ENCODE measurements at regions not wholly inside any gene's neighbourhood (a gene's known extent, or its start where the extent isn't known, plus 50 kb on each side); places are given as distances from the start of the nearest gene placed in this dataset.
A peak's percentile ranks its signal among the peaks of the same experiment; 100 is the strongest.

DNA sequence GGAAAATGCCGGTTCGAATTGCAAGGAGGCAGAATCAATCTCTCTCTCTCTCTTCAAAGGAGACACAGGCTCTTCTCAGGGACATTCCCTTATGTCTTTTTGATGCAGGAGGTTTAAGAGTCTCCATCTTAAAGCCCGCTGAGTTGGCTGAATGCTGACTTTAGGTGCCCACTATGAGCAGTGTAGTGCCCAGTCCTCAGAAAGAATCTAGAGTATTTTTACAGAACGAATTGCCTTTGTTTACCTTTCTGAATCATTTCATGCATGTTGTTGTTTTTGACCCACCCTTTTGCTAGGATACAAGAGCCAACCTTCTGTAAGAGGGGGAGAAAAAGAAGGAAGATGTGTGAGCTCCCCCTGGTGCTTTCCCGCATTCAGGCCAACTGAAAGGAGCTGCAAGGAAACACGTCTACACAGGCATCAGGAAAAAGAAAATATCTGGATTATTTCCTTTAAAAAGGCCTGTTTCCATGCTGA is 193.5 kb upstream of the TCF4 start:
- Histone ChIP-seq H3K4me3 (ENCODE audit: low read depth, low read length) (no peak overlapping the region), H3K27me3 (ENCODE audit: insufficient read depth, low read depth, severe bottlenecking) (peaks cover 14% of the 10 kb centered on the region), H3K9me3 (ENCODE audit: severe bottlenecking) (no peaks in the 10 kb centered on the region), H3K27ac (no peak overlapping the region), H3K36me3 (no peaks in the 10 kb centered on the region)
- DNase-seq = peak; percentile 76
- TF ChIP-seq, protein P1, sequence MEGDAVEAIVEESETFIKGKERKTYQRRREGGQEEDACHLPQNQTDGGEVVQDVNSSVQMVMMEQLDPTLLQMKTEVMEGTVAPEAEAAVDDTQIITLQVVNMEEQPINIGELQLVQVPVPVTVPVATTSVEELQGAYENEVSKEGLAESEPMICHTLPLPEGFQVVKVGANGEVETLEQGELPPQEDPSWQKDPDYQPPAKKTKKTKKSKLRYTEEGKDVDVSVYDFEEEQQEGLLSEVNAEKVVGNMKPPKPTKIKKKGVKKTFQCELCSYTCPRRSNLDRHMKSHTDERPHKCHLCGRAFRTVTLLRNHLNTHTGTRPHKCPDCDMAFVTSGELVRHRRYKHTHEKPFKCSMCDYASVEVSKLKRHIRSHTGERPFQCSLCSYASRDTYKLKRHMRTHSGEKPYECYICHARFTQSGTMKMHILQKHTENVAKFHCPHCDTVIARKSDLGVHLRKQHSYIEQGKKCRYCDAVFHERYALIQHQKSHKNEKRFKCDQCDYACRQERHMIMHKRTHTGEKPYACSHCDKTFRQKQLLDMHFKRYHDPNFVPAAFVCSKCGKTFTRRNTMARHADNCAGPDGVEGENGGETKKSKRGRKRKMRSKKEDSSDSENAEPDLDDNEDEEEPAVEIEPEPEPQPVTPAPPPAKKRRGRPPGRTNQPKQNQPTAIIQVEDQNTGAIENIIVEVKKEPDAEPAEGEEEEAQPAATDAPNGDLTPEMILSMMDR (IDR thresholded peaks at IDR 0.05; ENCODE audit: low read depth, low read length) = peak; percentile 87

DNA sequence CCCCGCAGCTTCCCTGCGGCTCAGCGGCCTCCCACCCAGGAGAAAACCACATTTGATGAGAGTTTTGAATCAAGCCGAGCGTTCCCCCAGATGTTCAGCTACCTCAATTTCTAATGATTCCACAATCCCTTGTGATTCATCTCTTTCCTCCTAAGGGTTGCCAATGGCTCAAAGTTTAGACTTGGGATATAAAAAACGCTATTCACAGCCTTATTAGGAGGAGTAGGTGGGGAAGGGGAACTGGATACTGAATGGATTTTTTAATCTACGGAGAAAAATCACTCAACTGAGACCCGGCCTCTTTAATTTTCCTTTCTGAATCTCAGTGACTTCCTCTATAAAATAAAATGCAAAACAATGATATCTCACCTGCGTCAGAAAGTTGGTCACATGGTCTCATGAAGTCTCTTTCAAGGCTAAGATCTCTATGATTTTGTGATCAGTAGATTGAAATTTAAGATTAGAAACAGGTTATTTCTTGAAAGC is 192.6 kb upstream of the TCF4 start:
- Histone ChIP-seq H3K9me3 (ENCODE audit: severe bottlenecking) (no peaks in the 10 kb centered on the region), H3K4me3 (ENCODE audit: low read depth, low read length) (peak overlapping the region; percentile 63), H3K27ac (no peak overlapping the region), H3K36me3 (no peaks in the 10 kb centered on the region), H3K27me3 (ENCODE audit: insufficient read depth, low read depth, severe bottlenecking) (peaks cover 14% of the 10 kb centered on the region)
- TF ChIP-seq, protein P1 (IDR thresholded peaks at IDR 0.05; ENCODE audit: low read depth, low read length) = no peak
- DNase-seq = no peak

DNA sequence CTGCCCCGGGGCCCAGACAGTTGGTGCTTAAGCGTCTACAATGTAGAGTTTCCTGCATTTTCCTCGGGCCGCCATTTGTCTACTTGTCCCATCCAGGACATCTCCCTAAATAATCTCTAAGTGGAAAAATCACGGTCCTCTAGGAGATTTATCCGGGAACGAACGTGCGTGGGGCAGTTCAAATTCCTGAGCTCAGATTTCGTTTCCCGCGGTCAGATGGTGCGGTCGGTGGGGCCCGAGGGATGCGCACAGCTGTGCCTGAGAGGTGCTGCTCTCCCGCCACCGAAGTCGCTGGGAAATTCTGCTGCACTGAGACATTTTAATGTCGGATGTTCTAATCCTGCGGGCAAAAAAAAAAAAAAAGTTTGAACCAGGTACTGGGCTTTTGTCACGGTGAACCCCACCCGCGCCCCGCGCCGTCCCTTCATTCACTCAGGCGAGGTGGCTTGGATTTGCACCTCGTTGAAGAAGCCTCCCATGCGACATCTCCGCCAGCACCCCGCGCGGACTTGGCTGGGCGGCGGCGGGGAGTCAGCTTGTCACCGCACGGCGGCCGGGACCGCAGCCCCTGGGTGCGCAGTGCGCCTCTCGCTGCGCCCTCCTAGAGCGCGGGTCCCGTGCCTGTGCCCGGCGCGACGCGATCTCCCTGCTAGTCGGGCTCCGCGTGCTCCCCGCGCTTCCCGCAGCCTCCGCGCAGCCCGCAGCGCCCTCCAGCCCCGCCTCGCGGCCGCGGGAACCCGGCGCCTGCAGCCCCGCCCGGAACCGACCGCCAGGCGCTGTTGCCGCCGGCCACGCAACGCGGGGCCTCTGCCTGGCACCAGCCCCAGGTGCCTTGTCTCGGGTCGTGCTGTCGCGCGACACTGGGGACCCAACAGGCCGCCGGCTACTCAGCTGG is 191.9 kb upstream of the TCF4 start:
- TF ChIP-seq, protein P1 (IDR thresholded peaks at IDR 0.05; ENCODE audit: low read depth, low read length) = peak; percentile 45
- no peaks in the 10 kb centered on the region for H3K36me3 ChIP-seq
- H3K4me3 ChIP-seq (ENCODE audit: low read depth, low read length) = peak overlapping the region; percentile 63
- no peaks in the 10 kb centered on the region for H3K9me3 ChIP-seq (ENCODE audit: severe bottlenecking)
- H3K27ac ChIP-seq = no peak overlapping the region
- peak; percentile 38 for DNase-seq
- peaks cover 14% of the 10 kb centered on the region for H3K27me3 ChIP-seq (ENCODE audit: insufficient read depth, low read depth, severe bottlenecking)

DNA sequence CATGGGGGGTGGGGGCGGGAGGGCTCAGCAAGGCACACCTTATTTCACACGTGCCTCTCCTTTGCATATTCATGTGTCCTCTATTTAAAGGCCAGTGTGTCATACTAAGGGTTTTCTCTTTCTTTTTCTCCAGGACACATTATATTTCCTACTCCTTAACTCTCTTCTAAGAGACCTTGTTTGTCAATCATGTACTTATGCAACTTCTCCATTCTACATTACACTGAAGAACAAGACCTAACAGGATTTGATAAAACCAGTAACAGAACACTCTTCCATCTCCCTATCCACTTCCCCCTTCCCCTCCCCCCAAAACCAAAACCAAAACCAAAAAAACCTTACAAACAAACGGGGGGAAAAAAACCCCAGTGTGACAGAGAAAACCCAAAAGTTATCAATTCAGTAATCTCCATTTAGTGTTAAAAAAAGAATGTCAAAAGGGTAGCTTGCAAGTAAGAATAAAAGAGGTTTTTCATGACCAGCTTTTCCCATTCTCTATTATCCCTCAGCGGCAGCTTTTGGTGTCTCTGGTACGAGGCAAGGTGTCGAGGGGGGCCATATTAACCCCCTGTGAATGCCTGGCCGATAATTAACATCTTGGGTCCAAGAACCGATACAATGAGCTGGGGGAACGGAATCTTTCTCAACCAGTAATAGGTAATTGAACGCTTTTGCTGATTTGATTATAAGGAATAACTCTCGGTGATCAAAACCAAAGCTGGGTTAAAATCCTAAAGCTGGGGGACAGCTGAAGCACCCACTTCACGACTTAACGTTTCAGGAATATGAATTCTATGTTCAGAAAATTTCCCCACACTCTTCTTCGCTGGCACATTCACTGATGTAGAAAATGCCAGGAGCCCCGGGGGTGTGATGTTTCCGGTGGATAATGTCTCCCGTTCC is 191.0 kb upstream of the TCF4 start:
- no peaks in the 10 kb centered on the region for H3K36me3 ChIP-seq
- no peak overlapping the region for H3K27ac ChIP-seq
- TF ChIP-seq, protein P1 (IDR thresholded peaks at IDR 0.05; ENCODE audit: low read depth, low read length) = no peak
- peaks cover 14% of the 10 kb centered on the region for H3K27me3 ChIP-seq (ENCODE audit: insufficient read depth, low read depth, severe bottlenecking)
- DNase-seq = no peak
- peak overlapping the region; percentile 63 for H3K4me3 ChIP-seq (ENCODE audit: low read depth, low read length)
- no peaks in the 10 kb centered on the region for H3K9me3 ChIP-seq (ENCODE audit: severe bottlenecking)

DNA sequence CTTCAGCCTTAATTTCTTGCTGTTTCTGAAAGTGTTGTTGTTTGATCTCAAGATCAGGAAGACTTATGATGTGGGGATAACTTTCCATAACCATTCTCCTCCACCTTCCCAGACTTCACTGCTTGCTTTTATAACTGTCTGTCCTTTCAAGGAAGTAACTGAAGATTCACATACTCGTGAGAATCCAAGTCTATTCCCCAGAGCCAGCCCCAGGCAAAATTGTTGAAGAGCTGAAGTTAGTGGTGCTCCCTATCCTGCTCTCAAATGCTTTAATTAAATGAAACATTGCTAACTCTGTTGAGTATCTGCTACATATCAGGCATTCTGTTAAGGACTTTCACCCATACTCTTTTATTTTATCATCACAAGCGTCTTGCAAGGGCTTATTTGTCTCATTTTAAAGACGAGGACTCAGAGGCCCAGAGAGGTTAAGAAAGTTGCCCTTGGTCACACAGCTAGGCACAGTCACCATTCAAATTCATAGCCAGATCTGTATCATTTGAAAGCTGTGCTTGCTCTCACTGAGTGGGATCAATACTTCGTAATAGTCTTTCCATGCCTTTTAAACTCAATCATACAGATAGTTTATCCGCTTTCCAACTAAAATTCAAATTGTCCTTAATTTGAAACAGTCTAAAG is 189.8 kb upstream of the TCF4 start:
- Histone ChIP-seq H3K27me3 (ENCODE audit: insufficient read depth, low read depth, severe bottlenecking) (peaks cover 14% of the 10 kb centered on the region), H3K4me3 (ENCODE audit: low read depth, low read length) (no peak overlapping the region), H3K27ac (no peak overlapping the region), H3K36me3 (no peaks in the 10 kb centered on the region), H3K9me3 (ENCODE audit: severe bottlenecking) (no peaks in the 10 kb centered on the region)
- TF ChIP-seq, protein P1 (IDR thresholded peaks at IDR 0.05; ENCODE audit: low read depth, low read length) = no peak
- no peak for DNase-seq
